SK-N-SH treated with all-trans-retinoic acid at 6 μM for 48 hours (cell line): ENCODE measurements at regions not wholly inside any gene's neighbourhood (a gene's known extent, or its start where the extent isn't known, plus 50 kb on each side); places are given as distances from the start of the nearest gene placed in this dataset.

Experiments used
- BACH2 ChIP-seq: fragments of 250-450 bp; sonication (Bioruptor Pico); IDR thresholded peaks from 2 replicates; pipeline ENCODE4 v1.9.0; 2021; ENCODE audit warnings: mild to moderate bottlenecking, borderline replicate concordance
- CSRNP3 ChIP-seq: fragments of 250-450 bp; sonication (Bioruptor Pico); IDR thresholded peaks from 2 replicates; pipeline ENCODE4 v1.5.1; 2021; ENCODE audit warnings: mild to moderate bottlenecking, moderate library complexity
- GLIS3 ChIP-seq: fragments of 250-450 bp; sonication (Bioruptor Pico); IDR thresholded peaks from 2 replicates; pipeline ENCODE4 v1.5.0; 2020; ENCODE audit warnings: mild to moderate bottlenecking, moderate library complexity
- ISL1 ChIP-seq: fragments of 250-450 bp; sonication (Bioruptor Pico); IDR thresholded peaks from 2 replicates; pipeline ENCODE4 v2.1.2; 2022; ENCODE audit warnings: mild to moderate bottlenecking, moderate library complexity
- PPARA ChIP-seq: fragments of 250-450 bp; sonication (Bioruptor Pico); IDR thresholded peaks from 2 replicates; pipeline ENCODE4 v1.5.0; 2020; ENCODE audit warnings: mild to moderate bottlenecking, borderline replicate concordance
- TOX ChIP-seq: fragments of 250-450 bp; sonication (Bioruptor Pico); IDR thresholded peaks from 2 replicates; pipeline ENCODE4 v1.8.0; 2021; ENCODE audit warnings: mild to moderate bottlenecking, moderate library complexity, borderline replicate concordance
- ZFP30 ChIP-seq: fragments of 450-650 bp; formaldehyde crosslinking; IDR thresholded peaks from 2 replicates; pipeline ENCODE4 v1.5.0; 2022; ENCODE audit warnings: mild to moderate bottlenecking, moderate library complexity
- TF ChIP-seq, protein P1 (sequence below): fragments of 250-450 bp; sonication (Bioruptor Pico); IDR thresholded peaks from 2 replicates; pipeline ENCODE4 v1.8.0; 2020; ENCODE audit warnings: mild to moderate bottlenecking, moderate library complexity, borderline replicate concordance

- TF ChIP-seq ISL1 (CRISPR knock-in tag) (no peak), ZFP30 (no peak), CSRNP3 (CRISPR knock-in tag) (no peak), BACH2 (CRISPR knock-in tag) (no peak), TOX (CRISPR knock-in tag) (no peak), GLIS3 (CRISPR knock-in tag) (no peak), PPARA (CRISPR knock-in tag) (no peak)
- TF ChIP-seq, protein P1, sequence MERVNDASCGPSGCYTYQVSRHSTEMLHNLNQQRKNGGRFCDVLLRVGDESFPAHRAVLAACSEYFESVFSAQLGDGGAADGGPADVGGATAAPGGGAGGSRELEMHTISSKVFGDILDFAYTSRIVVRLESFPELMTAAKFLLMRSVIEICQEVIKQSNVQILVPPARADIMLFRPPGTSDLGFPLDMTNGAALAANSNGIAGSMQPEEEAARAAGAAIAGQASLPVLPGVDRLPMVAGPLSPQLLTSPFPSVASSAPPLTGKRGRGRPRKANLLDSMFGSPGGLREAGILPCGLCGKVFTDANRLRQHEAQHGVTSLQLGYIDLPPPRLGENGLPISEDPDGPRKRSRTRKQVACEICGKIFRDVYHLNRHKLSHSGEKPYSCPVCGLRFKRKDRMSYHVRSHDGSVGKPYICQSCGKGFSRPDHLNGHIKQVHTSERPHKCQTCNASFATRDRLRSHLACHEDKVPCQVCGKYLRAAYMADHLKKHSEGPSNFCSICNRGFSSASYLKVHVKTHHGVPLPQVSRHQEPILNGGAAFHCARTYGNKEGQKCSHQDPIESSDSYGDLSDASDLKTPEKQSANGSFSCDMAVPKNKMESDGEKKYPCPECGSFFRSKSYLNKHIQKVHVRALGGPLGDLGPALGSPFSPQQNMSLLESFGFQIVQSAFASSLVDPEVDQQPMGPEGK, result no peak
Observed at GRCh38 chr6:139972116-139972515, 597.7 kb upstream of the CITED2 start.
